ENCODE measurements at regions not wholly inside any gene's neighbourhood (a gene's known extent, or its start where the extent isn't known, plus 50 kb on each side); places are given as distances from the start of the nearest gene placed in this dataset.
"Not testable (repeated sequence)": the region's sequence is repeated elsewhere in the genome, so short reads cannot be mapped to it uniquely, and the experiment has no call there.

GRCh38 chr5:36505021-36505420, 101.4 kb upstream of the SLC1A3 start:
- peak overlapping the region; percentile 30 for H2AFZ ChIP-seq (ENCODE audit: control insufficient read depth, low read length)
- dilution Hi-C loops (cut with MboI; ENCODE audit: extremely low pct_ligation_motif_present, low sequenced_read_pairs) = no loop called here
- no peak for DNase-seq (ENCODE audit: low read depth, low spot score)

GRCh38 chr5:36507332-36507952, 99.0 kb upstream of the SLC1A3 start:
- FAIRE-seq = peak; percentile 74
- H3K4me1 ChIP-seq (ENCODE audit: control insufficient read depth, extremely low read depth, insufficient read depth, low read length) = peaks cover 8% of the 10 kb centered on the region
- H3K27ac ChIP-seq (ENCODE audit: control insufficient read depth, insufficient read depth, low read length) = no peak overlapping the region
- H3K9me3 ChIP-seq (ENCODE audit: control insufficient read depth, low read depth, low read length) = no peaks in the 10 kb centered on the region
- dilution Hi-C loops (cut with MboI; ENCODE audit: extremely low pct_ligation_motif_present, low sequenced_read_pairs) = no loop called here
- H3K4me3 ChIP-seq (ENCODE audit: control insufficient read depth in 2 of 3, extremely low read depth in 1 of 3, insufficient read depth in 2 of 3, low read depth in 1 of 3, low read length in 3 of 3) = no peak overlapping the region
- H3K27me3 ChIP-seq (ENCODE audit: control insufficient read depth, extremely low read depth, insufficient read depth, low read length) = no peaks in the 10 kb centered on the region
- H4K20me1 ChIP-seq (ENCODE audit: control insufficient read depth, extremely low read depth, insufficient read depth, low read length) = no peaks in the 10 kb centered on the region
- H3K36me3 ChIP-seq (ENCODE audit: control insufficient read depth in 2 of 2, extremely low read depth in 1 of 2, insufficient read depth in 2 of 2, low read length in 2 of 2) = no peaks in the 10 kb centered on the region
- DNase-seq (ENCODE audit: low read depth, low spot score) = no peak
- no peaks in the 10 kb centered on the region for H3K79me2 ChIP-seq (ENCODE audit: control insufficient read depth, insufficient read depth, low read length)
- TF ChIP-seq CTCF (optimal IDR thresholded peaks at IDR 0.05 in 1 of 3, IDR thresholded peaks at IDR 0.05 in 1 of 3, conservative IDR thresholded peaks at IDR 0.05 in 1 of 3; ENCODE audit: extremely low read depth in 1 of 3, insufficient read depth in 2 of 3, low read length in 3 of 3) = peak; percentile 78 to 82 (median 80)
- no peak for TF ChIP-seq EZH2 (IDR thresholded peaks at IDR 0.05; ENCODE audit: low read length)
- H2AFZ ChIP-seq (ENCODE audit: control insufficient read depth, low read length) = no peak overlapping the region
- no peak overlapping the region for H3K9ac ChIP-seq (ENCODE audit: control insufficient read depth, extremely low read depth, insufficient read depth, low read length)
- H3K4me2 ChIP-seq (ENCODE audit: control insufficient read depth, extremely low read depth, insufficient read depth, low read depth, low read length) = no peak overlapping the region
- H3K9me1 ChIP-seq (ENCODE audit: control insufficient read depth, extremely low read depth, insufficient read depth, low read length) = no peaks in the 10 kb centered on the region

More at GRCh38 chr5:36505021-36505420, 101.4 kb upstream of the SLC1A3 start:
- Histone ChIP-seq H4K20me1 (ENCODE audit: control insufficient read depth, extremely low read depth, insufficient read depth, low read length) (no peaks in the 10 kb centered on the region), H3K9me1 (ENCODE audit: control insufficient read depth, extremely low read depth, insufficient read depth, low read length) (no peaks in the 10 kb centered on the region), H3K9ac (ENCODE audit: control insufficient read depth, extremely low read depth, insufficient read depth, low read length) (no peak overlapping the region), H3K27ac (ENCODE audit: control insufficient read depth, insufficient read depth, low read length) (no peak overlapping the region), H3K4me3 (ENCODE audit: control insufficient read depth in 2 of 3, extremely low read depth in 1 of 3, insufficient read depth in 2 of 3, low read depth in 1 of 3, low read length in 3 of 3) (no peak overlapping the region), H3K27me3 (ENCODE audit: control insufficient read depth, extremely low read depth, insufficient read depth, low read length) (no peaks in the 10 kb centered on the region), H3K79me2 (ENCODE audit: control insufficient read depth, insufficient read depth, low read length) (no peaks in the 10 kb centered on the region), H3K9me3 (ENCODE audit: control insufficient read depth, low read depth, low read length) (no peaks in the 10 kb centered on the region), H3K36me3 (ENCODE audit: control insufficient read depth in 2 of 2, extremely low read depth in 1 of 2, insufficient read depth in 2 of 2, low read length in 2 of 2) (no peaks in the 10 kb centered on the region), H3K4me2 (ENCODE audit: control insufficient read depth, extremely low read depth, insufficient read depth, low read depth, low read length) (no peak overlapping the region), H3K4me1 (ENCODE audit: control insufficient read depth, extremely low read depth, insufficient read depth, low read length) (peaks cover 12% of the 10 kb centered on the region)
- TF ChIP-seq CTCF (optimal IDR thresholded peaks at IDR 0.05 in 1 of 3, IDR thresholded peaks at IDR 0.05 in 1 of 3, conservative IDR thresholded peaks at IDR 0.05 in 1 of 3; ENCODE audit: extremely low read depth in 1 of 3, insufficient read depth in 2 of 3, low read length in 3 of 3) = no peak
- TF ChIP-seq EZH2 (IDR thresholded peaks at IDR 0.05; ENCODE audit: low read length) = no peak
- FAIRE-seq = no peak

GRCh38 chr5:36508331-36508730, 98.1 kb upstream of the SLC1A3 start:
- dilution Hi-C loops (cut with MboI; ENCODE audit: extremely low pct_ligation_motif_present, low sequenced_read_pairs); H3K9ac ChIP-seq (ENCODE audit: control insufficient read depth, extremely low read depth, insufficient read depth, low read length): not testable (repeated sequence)

GRCh38 chr5:36513647-36514046, 92.8 kb upstream of the SLC1A3 start:
- H3K27ac ChIP-seq (ENCODE audit: control insufficient read depth, insufficient read depth, low read length); H2AFZ ChIP-seq (ENCODE audit: control insufficient read depth, low read length); H3K27me3 ChIP-seq (ENCODE audit: control insufficient read depth, extremely low read depth, insufficient read depth, low read length); H3K4me3 ChIP-seq (ENCODE audit: control insufficient read depth in 2 of 3, extremely low read depth in 1 of 3, insufficient read depth in 2 of 3, low read depth in 1 of 3, low read length in 3 of 3); H3K9ac ChIP-seq (ENCODE audit: control insufficient read depth, extremely low read depth, insufficient read depth, low read length); H4K20me1 ChIP-seq (ENCODE audit: control insufficient read depth, extremely low read depth, insufficient read depth, low read length); H3K36me3 ChIP-seq (ENCODE audit: control insufficient read depth in 2 of 2, extremely low read depth in 1 of 2, insufficient read depth in 2 of 2, low read length in 2 of 2); dilution Hi-C loops (cut with MboI; ENCODE audit: extremely low pct_ligation_motif_present, low sequenced_read_pairs); H3K4me1 ChIP-seq (ENCODE audit: control insufficient read depth, extremely low read depth, insufficient read depth, low read length); H3K9me1 ChIP-seq (ENCODE audit: control insufficient read depth, extremely low read depth, insufficient read depth, low read length); H3K79me2 ChIP-seq (ENCODE audit: control insufficient read depth, insufficient read depth, low read length); DNase-seq (ENCODE audit: low read depth, low spot score); FAIRE-seq; H3K9me3 ChIP-seq (ENCODE audit: control insufficient read depth, low read depth, low read length); H3K4me2 ChIP-seq (ENCODE audit: control insufficient read depth, extremely low read depth, insufficient read depth, low read depth, low read length): not testable (repeated sequence)

More at GRCh38 chr5:36508331-36508730, 98.1 kb upstream of the SLC1A3 start:
- not testable (repeated sequence) for H3K79me2 ChIP-seq (ENCODE audit: control insufficient read depth, insufficient read depth, low read length); H3K4me2 ChIP-seq (ENCODE audit: control insufficient read depth, extremely low read depth, insufficient read depth, low read depth, low read length); H3K27ac ChIP-seq (ENCODE audit: control insufficient read depth, insufficient read depth, low read length); H3K36me3 ChIP-seq (ENCODE audit: control insufficient read depth in 2 of 2, extremely low read depth in 1 of 2, insufficient read depth in 2 of 2, low read length in 2 of 2); H3K9me1 ChIP-seq (ENCODE audit: control insufficient read depth, extremely low read depth, insufficient read depth, low read length); H4K20me1 ChIP-seq (ENCODE audit: control insufficient read depth, extremely low read depth, insufficient read depth, low read length); FAIRE-seq; H3K4me1 ChIP-seq (ENCODE audit: control insufficient read depth, extremely low read depth, insufficient read depth, low read length); DNase-seq (ENCODE audit: low read depth, low spot score); H3K4me3 ChIP-seq (ENCODE audit: control insufficient read depth in 2 of 3, extremely low read depth in 1 of 3, insufficient read depth in 2 of 3, low read depth in 1 of 3, low read length in 3 of 3); H3K27me3 ChIP-seq (ENCODE audit: control insufficient read depth, extremely low read depth, insufficient read depth, low read length); H3K9me3 ChIP-seq (ENCODE audit: control insufficient read depth, low read depth, low read length)
- H2AFZ ChIP-seq (ENCODE audit: control insufficient read depth, low read length) = peak overlapping the region; percentile 30

Data from keratinocyte (primary cell).